Activated T-helper 1 cell treated with anti-CD3 and anti-CD28 coated beads, Interleukin-12 subunit alpha, Interleukin-12 subunit beta, Interleukin-2, Interleukin-4 antibody, amounts not matched to agents 30 ng/mL and 10 ng/mL and 1 ng/mL, durations not matched to agents 14 hours and 24 hours and 36 hours (primary cell): ENCODE measurements at regions not wholly inside any gene's neighbourhood (a gene's known extent, or its start where the extent isn't known, plus 50 kb on each side); places are given as distances from the start of the nearest gene placed in this dataset.
"Not testable (repeated sequence)": the region's sequence is repeated elsewhere in the genome, so short reads cannot be mapped to it uniquely, and the experiment has no call there.

Experiments used
- DNase-seq: peaks from one replicate; pipeline ENCODE4 v3.0.0; 2021; ENCODE audit warnings: low spot score
- H3K27ac Mint-ChIP-seq: one replicate; pipeline ENCODE4 v1.8.0; 2021; ENCODE audit warnings: mild to moderate bottlenecking, mixed read lengths
- H3K27me3 Mint-ChIP-seq: one replicate; pipeline ENCODE4 v1.8.0; 2022; ENCODE audit warnings: mild to moderate bottlenecking, moderate library complexity, mixed read lengths; ENCODE audit not compliant: insufficient read depth
- H3K36me3 Mint-ChIP-seq: one replicate; pipeline ENCODE4 v1.8.0; 2021; ENCODE audit warnings: low read depth, mixed read lengths
- H3K4me1 Mint-ChIP-seq: one replicate; pipeline ENCODE4 v1.8.0; 2021; ENCODE audit warnings: low read depth, mixed read lengths
- H3K4me3 Mint-ChIP-seq: one replicate; pipeline ENCODE4 v1.8.0; 2021; ENCODE audit warnings: mild to moderate bottlenecking, moderate library complexity, mixed read lengths
- H3K9me3 Mint-ChIP-seq: one replicate; pipeline ENCODE4 v1.8.0; 2021; ENCODE audit warnings: mixed read lengths
- intact Hi-C: fragments of 100-400 bp; cut with micrococcal nuclease; formaldehyde crosslinking; loops from one replicate; pipeline ENCODE4 v1.15.1; 2024

DNA sequence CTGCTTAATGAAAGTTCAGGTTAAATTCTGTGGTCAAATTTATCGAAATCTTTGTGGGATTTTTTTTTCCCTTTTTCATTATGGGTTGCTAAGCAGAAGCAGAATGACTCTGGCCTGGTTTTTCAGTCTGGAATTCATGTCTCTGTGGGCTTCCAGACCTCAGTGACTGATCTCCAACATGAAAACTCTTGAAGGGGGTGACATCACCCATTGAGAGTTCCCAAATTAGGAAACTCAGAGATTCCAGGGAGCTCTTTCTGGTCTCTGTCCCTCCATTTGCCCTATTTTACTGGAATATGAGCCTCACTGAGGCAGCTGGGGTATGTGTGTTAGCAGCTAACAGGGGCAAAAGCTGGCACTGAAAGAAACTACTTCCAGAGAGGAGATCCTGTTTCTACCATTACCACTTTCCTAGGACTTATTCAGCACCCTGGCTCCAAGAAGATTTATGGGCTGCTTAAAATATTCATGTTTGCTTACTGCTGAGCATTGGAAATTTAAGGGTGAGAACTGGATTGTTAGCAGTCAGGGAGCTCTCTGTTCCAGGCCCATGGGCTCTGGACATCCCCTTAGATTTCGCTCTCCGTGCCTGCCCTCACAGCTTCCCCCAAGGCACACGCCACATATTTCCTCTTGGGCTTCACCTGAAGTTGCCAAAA is 203.4 kb upstream of the SPAG17 start:
- DNase-seq, result no peak
- no peaks in the 10 kb centered on the region for H3K4me1 Mint-ChIP-seq
- no peaks in the 10 kb centered on the region for H3K27me3 Mint-ChIP-seq
- no peak overlapping the region for H3K4me3 Mint-ChIP-seq
- no peak overlapping the region for H3K27ac Mint-ChIP-seq
- no peaks in the 10 kb centered on the region for H3K36me3 Mint-ChIP-seq
- H3K9me3 Mint-ChIP-seq, result no peaks in the 10 kb centered on the region
- intact Hi-C loops, result no loop called here

DNA sequence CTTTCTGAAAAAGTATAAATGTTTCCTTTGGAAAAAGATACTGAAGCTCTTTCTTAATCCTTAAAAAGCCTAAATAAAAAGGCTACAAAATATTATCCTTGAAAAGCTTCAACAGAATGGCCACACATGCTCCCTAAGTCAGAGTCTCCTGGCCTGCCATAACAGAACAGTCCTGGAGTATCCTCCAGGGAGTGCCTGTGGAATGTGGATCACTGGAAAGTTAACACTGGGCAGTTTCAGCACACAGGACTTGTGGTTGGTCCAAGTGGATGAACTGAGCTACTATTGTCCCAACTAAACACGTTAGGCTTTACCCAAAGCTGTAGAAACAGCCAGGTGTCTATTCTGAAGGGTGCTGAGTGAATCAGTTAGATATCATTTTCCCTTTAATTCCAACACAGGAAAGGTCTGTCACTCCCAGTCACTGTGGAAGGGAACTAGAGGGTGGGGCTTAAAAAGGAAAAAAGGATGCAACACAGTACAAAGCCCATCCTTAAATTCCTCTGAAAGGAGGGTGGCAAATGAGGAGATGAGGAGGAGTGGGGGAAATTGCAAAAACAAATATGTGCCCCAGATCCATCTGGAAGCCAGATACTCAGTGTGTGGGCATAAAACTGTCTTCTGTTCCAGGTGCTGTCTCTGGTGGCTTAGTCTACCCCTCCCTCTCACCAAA is 196.3 kb upstream of the SPAG17 start:
- Mint-ChIP-seq H3K36me3 (no peaks in the 10 kb centered on the region), H3K9me3 (peaks cover 12% of the 10 kb centered on the region), H3K4me1 (no peaks in the 10 kb centered on the region), H3K27me3 (no peaks in the 10 kb centered on the region), H3K27ac (no peak overlapping the region), H3K4me3 (no peak overlapping the region)
- intact Hi-C loops, result no loop called here
- DNase-seq, result no peak

DNA sequence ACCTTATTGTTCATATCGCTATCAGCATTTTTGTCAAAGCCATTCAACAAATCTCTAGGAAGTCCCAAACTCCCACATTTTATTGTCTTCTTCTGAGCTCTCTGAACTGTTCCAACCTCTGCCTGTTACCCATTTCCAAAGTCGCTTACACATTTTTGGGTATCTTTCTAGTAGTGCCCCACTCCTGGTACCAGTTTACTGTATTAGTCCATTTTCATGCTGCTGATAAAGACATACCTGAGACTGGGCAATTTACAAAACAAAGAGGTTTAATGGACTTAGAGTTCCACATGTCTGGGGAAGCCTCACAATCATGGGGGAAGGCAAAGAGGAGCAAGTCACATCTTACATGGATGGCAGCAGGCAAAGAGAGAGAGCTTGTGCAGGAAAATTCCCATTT is 192.2 kb upstream of the SPAG17 start:
- DNase-seq, intact Hi-C loops, H3K4me1 Mint-ChIP-seq, H3K27me3 Mint-ChIP-seq, H3K27ac Mint-ChIP-seq, H3K4me3 Mint-ChIP-seq, H3K36me3 Mint-ChIP-seq: not testable (repeated sequence)
- peaks cover 22% of the 10 kb centered on the region for H3K9me3 Mint-ChIP-seq

DNA sequence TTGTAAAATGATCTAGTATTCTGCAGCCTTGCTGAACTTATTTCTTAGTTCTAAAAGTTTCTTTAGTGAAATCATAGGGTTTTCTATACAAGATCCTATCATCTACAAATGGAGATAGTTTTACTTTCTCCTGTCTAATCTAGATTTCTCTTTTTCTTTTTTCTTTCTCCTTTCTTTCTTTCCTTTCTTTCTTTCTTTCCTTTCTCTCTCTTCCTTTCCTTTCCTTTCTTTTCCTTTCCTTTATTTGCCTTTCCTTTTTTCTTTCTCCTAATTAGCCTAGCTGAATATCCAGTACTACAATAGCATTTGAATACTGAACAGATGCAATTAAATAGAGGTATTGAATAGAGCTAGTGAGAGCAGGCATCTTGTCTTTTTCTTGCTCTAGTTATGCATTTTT is 186.6 kb upstream of the SPAG17 start:
- no peak for DNase-seq
- Mint-ChIP-seq H3K27me3 (no peaks in the 10 kb centered on the region), H3K4me1 (no peaks in the 10 kb centered on the region), H3K27ac (no peak overlapping the region), H3K36me3 (no peaks in the 10 kb centered on the region), H3K9me3 (peaks cover 25% of the 10 kb centered on the region), H3K4me3 (no peak overlapping the region)
- intact Hi-C loops, result no loop called here

DNA sequence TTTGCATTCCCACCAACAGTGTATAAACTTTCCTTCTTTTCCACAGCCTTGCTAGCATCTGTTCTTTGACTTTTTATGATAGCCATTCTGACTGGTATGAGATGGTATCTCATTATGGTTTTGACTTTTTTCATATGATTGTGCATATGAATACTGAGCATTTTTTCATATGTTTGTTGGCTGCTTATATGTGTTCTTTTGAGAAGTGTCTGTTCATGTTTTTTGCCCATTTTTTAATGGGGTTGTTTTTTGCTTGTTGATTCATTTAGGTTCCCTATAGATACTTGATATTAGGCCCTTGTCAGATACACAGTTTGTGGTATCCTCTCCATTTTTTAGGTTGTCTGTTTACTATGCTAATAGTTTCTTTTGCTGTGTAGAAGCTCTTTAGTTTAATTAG is 185.8 kb upstream of the SPAG17 start:
- peaks cover 31% of the 10 kb centered on the region for H3K9me3 Mint-ChIP-seq
- no peak overlapping the region for H3K4me3 Mint-ChIP-seq
- no peak overlapping the region for H3K27ac Mint-ChIP-seq
- no peaks in the 10 kb centered on the region for H3K27me3 Mint-ChIP-seq
- DNase-seq, result no peak
- intact Hi-C loops, result no loop called here
- no peaks in the 10 kb centered on the region for H3K4me1 Mint-ChIP-seq
- no peaks in the 10 kb centered on the region for H3K36me3 Mint-ChIP-seq

DNA sequence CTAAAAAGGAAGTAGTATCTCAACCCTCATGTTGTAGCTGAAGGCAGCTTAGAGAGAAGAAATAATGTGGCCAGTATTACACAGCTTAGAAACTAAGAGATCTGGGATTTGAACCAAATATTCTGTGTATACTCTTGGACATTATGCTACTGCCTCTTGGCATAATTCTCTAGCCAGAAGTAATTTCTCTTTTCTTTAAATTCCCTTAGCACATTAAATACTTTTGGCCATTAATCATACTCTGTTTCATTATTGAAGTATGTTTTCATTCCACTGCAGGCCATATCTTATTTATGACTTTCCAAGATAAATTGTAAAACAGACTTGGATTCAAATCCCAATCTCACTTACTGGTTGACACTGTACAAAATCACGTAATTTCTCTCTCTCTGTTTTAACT is 181.3 kb upstream of the SPAG17 start:
- H3K9me3 Mint-ChIP-seq, result peaks cover 35% of the 10 kb centered on the region
- intact Hi-C loops, result no loop called here

DNA sequence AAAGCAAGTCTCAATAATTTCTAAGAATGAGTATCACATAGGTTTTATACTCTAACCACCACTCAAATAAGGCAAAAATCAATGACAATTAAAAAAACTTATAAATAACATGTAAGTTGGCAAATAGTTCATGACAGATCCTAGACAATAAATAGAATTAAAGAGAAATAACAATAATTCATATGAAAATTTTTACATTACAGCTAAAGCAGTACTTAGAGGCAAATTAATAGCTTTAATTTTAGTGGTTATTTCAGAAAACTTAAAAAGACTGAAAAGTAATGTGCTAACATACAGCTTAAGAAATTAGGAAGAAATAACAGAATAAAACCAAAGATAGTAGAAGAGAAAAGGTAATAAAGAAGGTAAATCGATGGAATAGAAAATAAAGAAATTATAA is 179.9 kb upstream of the SPAG17 start:
- Mint-ChIP-seq H3K4me1 (no peaks in the 10 kb centered on the region), H3K9me3 (peaks cover 29% of the 10 kb centered on the region), H3K4me3 (no peak overlapping the region), H3K27me3 (no peaks in the 10 kb centered on the region), H3K36me3 (no peaks in the 10 kb centered on the region), H3K27ac (no peak overlapping the region)
- intact Hi-C loops, result no loop called here
- DNase-seq, result no peak

More for the DNA sequence above, 181.3 kb upstream of the SPAG17 start:
- H3K27ac Mint-ChIP-seq, result no peak overlapping the region
- H3K36me3 Mint-ChIP-seq, result no peaks in the 10 kb centered on the region
- no peaks in the 10 kb centered on the region for H3K4me1 Mint-ChIP-seq
- no peak overlapping the region for H3K4me3 Mint-ChIP-seq
- no peaks in the 10 kb centered on the region for H3K27me3 Mint-ChIP-seq
- no peak for DNase-seq

DNA sequence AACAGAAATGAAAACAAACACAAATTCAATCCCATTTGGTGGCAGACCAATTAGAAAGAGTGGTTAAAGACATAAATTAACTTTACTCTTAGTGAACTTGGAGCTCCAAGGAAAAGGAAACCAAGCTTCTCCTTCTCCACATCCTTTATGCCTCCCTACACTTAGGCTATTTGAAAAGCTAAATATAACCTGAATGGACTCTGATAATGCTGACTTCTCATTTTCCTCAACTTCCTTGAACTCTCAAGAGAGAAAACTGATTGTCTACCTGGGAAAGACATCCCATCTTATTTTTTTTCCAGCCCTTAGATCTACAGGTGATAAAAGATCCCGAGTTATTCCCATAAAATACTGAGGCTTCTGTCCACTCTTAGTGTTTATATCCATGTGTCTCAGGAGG is 178.4 kb upstream of the SPAG17 start:
- intact Hi-C loops, result no loop called here
- H3K4me3 Mint-ChIP-seq, result no peak overlapping the region
- H3K4me1 Mint-ChIP-seq, result no peaks in the 10 kb centered on the region
- DNase-seq, result no peak
- peaks cover 33% of the 10 kb centered on the region for H3K9me3 Mint-ChIP-seq
- no peak overlapping the region for H3K27ac Mint-ChIP-seq
- no peaks in the 10 kb centered on the region for H3K36me3 Mint-ChIP-seq
- no peaks in the 10 kb centered on the region for H3K27me3 Mint-ChIP-seq

DNA sequence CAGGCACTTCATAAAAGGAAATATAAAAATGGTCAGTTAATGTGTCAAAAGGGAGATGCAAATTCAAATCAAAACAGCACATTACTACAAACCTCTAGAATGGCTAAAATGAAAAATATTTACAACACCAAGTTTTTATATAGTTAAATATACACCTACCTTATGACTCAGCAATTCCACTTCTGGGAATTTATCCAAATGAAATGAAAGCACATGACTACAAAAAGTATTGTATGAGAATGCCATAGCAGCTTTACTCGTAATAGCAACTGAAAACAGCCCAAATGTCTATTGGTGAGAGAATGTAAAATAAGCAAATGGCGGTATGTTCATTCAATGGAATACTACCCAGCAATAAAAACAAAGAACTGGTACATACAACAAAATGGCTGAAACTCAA is 175.8 kb upstream of the SPAG17 start:
- intact Hi-C loops, result no loop called here
- no peaks in the 10 kb centered on the region for H3K36me3 Mint-ChIP-seq
- no peaks in the 10 kb centered on the region for H3K27me3 Mint-ChIP-seq
- H3K4me3 Mint-ChIP-seq, result no peak overlapping the region
- H3K27ac Mint-ChIP-seq, result no peak overlapping the region
- peaks cover 25% of the 10 kb centered on the region for H3K9me3 Mint-ChIP-seq
- H3K4me1 Mint-ChIP-seq, result no peaks in the 10 kb centered on the region
- DNase-seq, result no peak

DNA sequence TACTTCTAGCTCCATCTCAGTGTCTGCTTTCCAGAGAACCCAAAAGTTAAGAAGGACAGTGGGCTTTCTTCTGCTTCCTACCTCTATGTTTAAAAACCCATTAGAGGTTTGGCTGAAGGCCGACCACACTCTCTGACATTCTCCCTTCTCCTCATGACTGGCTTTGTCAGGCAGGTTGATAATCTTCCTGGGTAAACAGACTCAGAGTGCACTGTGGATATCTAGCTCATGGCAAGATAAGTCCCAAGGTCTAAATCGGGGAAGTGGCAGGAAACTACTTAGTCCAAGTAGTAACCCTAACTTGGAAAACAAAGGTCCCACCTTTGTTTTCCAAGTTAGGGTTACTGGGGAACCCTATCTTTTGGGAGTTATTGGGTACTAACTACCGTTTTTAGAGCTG is 161.9 kb upstream of the SPAG17 start:
- H3K9me3 Mint-ChIP-seq, result peaks cover 10% of the 10 kb centered on the region
- no peaks in the 10 kb centered on the region for H3K27me3 Mint-ChIP-seq
- no peaks in the 10 kb centered on the region for H3K4me1 Mint-ChIP-seq
- intact Hi-C loops, result no loop called here
- no peaks in the 10 kb centered on the region for H3K36me3 Mint-ChIP-seq
- no peak for DNase-seq
- H3K4me3 Mint-ChIP-seq, result no peak overlapping the region
- H3K27ac Mint-ChIP-seq, result no peak overlapping the region

DNA sequence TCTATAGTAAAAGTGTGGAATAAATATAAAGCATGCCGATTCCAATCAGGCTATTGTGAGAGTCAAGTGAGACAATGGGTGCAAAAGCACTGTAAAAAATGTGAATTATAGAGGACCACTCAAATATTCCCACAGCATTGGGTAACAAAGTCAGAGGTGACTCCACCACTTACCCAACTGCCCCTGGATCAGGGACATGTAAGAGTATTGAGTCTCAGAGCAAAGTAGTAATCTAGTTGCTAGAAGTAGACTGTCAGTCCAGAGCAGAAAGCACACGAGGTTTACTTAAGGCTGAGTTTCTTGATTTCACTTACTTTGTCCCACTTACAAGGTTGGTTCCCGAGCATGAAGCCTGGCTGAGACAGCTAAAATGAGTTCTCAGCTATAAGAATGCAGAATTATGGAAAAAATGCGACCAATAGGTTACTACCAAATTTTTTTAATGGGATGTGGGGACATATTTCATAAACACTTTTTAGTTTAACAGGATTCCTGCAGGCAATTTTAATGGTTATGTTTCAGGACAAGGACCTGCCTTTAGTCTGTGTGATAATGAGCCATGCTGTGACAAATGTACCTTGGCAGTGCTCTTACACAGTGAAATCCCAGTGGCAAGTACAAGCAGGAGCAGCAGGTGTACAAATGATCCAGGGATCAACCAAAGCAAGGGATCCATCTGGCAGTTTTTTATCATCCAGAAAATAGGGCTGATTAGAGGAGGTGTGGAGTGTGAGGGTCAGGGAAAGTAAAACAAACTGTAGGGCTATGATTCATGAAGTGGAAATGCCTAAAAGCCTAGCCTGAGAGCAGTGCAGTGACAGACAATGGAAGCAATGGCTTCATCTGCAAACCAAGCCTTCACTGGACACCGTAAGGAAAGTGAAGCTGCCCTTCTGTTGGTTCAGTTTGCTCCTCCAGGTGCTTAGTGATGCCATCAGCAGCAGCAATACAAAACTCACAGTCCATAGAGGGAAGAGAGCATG is 156.2 kb upstream of the SPAG17 start:
- H3K27ac Mint-ChIP-seq, result no peak overlapping the region
- H3K36me3 Mint-ChIP-seq, result no peaks in the 10 kb centered on the region
- peaks cover 1% of the 10 kb centered on the region for H3K27me3 Mint-ChIP-seq
- DNase-seq, result no peak
- no peaks in the 10 kb centered on the region for H3K4me1 Mint-ChIP-seq
- intact Hi-C loops, result no loop called here
- no peaks in the 10 kb centered on the region for H3K9me3 Mint-ChIP-seq
- H3K4me3 Mint-ChIP-seq, result no peak overlapping the region

DNA sequence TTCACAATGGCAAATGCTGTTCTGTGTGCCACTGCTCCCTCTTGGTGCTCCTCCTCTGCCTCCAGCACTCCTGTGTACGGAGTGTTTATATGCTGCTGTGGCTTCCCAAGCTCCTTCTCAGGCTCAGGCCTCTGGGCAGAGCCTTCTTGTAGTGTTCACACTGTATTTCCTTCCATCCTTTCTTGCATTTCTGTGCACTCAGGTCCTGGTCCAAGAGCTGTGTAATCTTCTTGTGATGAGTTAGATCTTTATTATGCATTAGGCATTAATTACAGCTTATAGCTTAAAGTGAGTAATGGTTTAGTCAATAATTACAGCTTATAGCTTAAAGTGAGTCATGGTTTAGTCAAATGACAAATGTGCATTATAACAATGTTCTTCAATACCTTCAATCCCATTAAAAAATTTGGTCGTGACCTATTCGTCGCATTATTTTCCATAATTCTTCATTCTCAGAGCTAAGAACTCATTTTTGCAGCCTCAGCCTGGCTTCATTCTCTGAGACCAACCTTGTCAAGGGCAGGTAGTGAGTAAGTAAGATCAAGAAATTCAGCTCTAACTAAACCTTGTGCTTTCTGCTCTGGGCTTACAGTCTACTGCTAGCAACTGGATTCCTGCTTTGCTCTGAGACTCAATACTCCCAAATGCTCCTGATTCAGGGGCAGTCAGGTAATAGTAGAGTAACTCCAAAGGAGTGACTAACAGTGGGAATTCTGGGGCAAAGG is 154.5 kb upstream of the SPAG17 start:
- H3K4me1 Mint-ChIP-seq, result no peaks in the 10 kb centered on the region
- H3K27ac Mint-ChIP-seq, result no peak overlapping the region
- H3K36me3 Mint-ChIP-seq, result no peaks in the 10 kb centered on the region
- H3K4me3 Mint-ChIP-seq, result no peak overlapping the region
- DNase-seq, result no peak
- intact Hi-C loops, result no loop called here
- H3K27me3 Mint-ChIP-seq, result peaks cover 1% of the 10 kb centered on the region
- H3K9me3 Mint-ChIP-seq, result no peaks in the 10 kb centered on the region
